Right hindlimb (tissue), 1 donor: ENCODE measurements at regions not wholly inside any gene's neighbourhood (a gene's known extent, or its start where the extent isn't known, plus 50 kb on each side); places are given as distances from the start of the nearest gene placed in this dataset.
"Not testable (repeated sequence)": the region's sequence is repeated elsewhere in the genome, so short reads cannot be mapped to it uniquely, and the experiment has no call there.

Experiments used
- DNase-seq: peaks from one replicate; pipeline ENCODE4 v3.0.0-alpha.2; 2018

DNA sequence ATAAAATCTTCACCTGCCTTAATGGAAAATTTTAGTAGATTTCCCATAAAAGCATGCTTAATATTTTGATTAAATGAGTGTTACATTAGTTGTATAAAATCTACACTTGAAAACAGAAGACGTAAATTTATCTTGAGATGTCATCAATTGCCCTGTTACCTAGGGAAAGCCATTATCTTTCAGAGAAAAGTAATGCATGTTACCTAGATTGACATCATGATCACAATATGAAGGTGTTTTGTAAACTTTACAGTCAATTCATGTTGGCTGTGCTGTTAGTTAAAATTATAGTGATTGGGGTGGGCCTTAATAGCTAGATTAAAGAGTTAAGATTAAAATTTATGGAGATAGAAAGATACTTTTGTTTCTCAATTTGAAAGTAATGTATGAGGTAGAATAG, 293.2 kb upstream of the PCDH18 start:
- DNase-seq = no peak

DNA sequence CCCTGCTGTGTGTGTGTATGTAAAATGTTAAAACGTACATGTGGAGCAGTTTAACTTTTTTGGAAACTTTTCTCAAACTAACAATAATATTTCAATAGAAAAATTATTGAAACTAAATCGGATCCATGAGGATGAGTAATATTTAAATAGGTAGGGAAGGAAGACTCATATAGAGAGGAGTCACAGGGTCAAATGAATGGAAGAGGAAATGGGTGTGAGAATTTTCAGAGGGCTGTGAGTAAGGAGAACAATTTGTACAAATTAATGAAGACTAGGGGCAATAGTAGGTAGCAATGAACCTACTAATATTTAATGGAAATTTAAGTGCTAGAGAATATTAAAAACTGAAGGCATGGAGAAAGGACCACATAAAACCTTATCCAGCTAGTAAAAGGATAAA, 290.7 kb upstream of the PCDH18 start:
- DNase-seq = no peak

DNA sequence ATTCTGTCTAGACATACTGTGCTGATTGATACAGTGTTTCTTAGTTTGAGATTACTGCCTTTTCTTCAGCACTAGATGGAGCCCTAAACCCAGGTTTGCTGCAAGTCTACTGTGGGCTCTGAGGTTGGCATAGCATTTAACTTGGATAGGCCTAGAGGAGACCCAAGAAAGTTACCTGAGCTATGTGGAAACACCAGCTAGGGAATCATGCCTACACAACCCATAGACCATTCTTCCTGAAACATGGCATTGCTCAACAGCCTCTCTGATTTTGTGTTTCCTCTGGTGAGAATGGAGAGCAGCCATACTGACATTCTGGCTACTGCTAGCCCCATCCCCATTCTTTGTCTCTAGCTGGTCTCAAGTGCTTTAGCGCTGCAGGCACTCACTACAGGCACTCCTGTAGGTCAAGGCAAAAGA, 287.7 kb upstream of the PCDH18 start:
- no peak for DNase-seq

- no peak for DNase-seq
Measured at GRCh38 chr4:137812258-137812657, 280.0 kb upstream of the PCDH18 start.

DNA sequence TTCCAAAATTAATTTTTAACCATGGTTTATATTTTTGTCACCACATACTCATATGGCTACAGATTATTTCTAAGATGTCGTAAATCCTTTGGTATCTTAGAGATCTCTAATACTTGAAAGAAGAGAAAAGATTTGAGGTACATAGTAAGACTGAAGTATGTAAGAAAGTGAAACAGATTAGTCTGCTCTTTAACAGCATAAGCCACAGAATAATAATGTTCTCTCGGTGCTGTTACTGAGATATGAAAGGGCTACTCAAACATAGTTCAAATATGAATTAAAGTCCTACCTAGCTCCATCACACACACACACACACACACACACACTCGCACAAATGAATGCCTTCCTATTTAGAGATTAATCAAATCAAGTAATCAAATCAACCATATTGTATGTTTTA, 274.1 kb upstream of the PCDH18 start:
- no peak for DNase-seq

DNA sequence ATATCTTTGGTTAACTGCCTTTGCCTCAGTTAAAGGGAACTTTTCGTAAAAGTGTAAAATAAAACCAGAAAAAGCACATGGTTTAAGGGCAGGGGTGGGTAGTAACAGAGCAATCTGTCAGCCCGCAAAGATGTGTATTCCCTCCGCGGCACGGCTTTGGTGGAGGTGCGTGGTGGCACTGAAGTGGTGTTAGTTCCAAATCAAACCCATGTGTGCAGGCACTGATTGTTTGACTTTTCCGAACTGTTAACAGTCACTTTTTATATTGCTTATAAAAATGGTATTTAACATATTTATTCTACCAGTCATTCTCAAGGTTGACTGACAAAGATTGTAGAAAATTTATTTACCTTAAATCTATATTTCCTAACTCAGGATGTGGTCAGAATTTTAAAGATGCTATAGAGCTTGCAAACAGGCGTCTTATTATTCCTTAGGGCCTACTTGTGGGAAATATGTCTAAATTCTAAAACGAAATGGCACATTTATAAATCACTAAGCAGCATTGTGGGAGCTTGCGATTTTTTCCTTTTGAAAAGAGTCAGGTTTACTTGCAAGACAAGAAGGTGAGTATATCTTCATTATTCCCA, 272.7 kb upstream of the PCDH18 start:
- DNase-seq = no peak

- DNase-seq = no peak
Measured at GRCh38 chr4:137800861-137801260, 268.6 kb upstream of the PCDH18 start.

GRCh38 chr4:137794764-137795254, 262.5 kb upstream of the PCDH18 start:
- peak; percentile 76 for DNase-seq

DNA sequence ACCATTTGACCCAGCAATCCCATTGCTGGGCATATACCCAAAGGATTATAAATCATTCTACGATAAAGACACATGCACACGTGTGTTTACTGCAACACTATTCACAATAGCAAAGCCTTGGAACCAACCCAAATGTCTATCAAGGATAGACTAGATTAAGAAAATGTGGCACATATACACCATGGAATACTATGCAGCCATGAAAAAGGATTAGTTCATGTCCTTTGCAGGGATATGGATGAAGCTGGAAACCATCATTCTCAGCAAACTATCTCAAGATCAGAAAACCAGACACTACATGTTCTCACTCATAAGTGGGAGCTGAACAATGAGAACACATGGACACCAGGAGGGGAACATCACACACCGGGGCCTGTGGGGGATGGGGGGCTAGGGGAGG, 257.0 kb upstream of the PCDH18 start:
- DNase-seq = not testable (repeated sequence)

DNA sequence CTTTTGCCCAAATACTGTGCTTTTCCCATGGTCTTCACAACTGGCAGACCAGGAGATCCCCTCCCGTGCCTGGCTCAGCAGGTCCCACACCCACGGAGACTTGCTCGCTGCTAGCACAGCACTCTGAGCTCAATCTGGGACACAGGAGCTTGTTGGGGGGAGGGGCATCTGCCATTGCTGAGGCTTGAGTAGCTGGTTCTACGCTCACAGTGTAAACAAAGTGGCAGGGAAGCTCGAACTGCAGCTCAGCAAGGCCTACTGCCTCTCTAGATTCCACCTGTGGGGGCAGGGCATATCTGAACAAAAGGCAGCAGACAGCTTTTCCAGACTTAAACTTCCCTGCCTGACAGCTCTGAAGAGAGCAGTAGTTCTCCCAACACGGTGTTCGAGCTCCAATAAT, 251.6 kb upstream of the PCDH18 start:
- DNase-seq = not testable (repeated sequence)

- DNase-seq = no peak
Measured at GRCh38 chr4:137775701-137776100, 243.4 kb upstream of the PCDH18 start.

- DNase-seq = no peak
Measured at GRCh38 chr4:137774501-137774900, 242.2 kb upstream of the PCDH18 start.

- no peak for DNase-seq
Measured at GRCh38 chr4:137768881-137769280, 236.6 kb upstream of the PCDH18 start.

GRCh38 chr4:137768196-137768595, 235.9 kb upstream of the PCDH18 start:
- no peak for DNase-seq

DNA sequence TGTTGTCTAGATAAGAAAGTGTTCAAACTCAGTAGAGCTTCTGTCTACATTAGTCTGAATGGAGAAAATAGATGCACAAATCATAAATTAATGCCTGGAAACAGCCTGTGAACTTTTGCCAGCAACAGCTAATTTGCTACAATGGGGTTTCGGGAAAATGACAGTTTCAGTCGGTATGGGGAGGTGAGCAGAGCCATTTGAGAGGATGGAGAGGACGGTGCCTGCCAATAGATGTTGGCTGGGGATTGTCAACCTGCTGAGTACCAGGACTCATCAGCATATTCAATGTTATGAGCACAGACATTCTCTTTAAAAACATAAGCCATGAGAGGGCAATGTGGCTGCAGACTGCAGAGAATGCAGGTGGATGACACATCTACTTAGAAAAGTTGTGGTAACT, 230.3 kb upstream of the PCDH18 start:
- DNase-seq = no peak

GRCh38 chr4:137754652-137755471, 222.6 kb upstream of the PCDH18 start:
- no peak for DNase-seq

DNA sequence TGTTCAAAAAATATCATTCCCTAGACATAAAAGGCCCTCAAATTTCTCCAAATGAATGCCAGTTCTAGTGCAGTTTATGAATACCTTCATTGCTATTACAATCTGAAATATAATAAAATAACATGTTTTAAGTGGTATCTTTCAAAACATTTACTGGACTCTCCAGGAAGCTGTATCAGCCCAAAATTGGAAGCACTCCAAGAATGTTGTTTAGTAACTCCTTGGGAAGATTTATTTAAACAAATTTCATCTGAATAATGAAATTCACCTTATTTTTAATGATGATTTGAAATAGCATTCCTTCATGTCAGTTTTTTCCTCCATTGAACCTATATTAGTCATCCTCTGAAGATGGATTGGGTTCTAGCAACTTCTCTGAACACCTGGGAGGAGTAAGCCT, 217.2 kb upstream of the PCDH18 start:
- no peak for DNase-seq

DNA sequence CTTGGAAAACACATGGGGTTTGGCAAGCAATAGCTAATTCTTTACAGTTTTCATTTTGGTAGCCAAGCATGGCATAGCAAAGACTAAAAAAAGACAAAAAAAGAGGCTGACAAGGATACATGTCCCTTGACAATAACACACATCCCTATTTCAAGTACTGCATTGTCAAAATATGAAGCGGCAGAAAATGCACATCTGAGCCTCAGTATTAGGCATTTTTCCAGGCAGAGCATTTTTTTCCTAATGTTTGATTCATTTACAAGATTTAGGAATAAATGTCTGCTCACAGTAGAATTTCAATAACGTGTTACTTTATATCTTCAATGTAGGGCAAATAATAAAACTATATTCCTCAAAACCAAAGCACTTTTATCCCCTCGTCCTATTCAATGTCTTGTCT, 216.3 kb upstream of the PCDH18 start:
- no peak for DNase-seq

GRCh38 chr4:137740141-137740540, 207.8 kb upstream of the PCDH18 start:
- no peak for DNase-seq

DNA sequence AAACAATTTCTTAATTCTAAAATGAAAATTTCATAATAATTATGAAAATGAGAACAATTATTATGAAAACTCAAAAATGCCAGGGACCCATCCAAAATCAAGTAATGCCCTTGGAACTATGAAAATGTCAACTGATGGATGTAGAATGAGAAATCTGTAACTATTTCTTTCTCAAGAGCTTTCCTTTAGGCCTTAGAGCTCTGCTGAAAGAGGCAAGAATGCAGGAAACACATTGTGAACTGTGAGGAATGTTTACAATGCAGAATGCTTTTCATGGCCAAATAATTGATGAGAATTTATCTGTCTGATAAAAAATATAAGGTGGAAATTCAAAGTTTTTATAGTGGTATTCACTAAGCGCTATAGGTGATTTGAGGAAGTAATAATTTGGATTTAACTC, 207.1 kb upstream of the PCDH18 start:
- no peak for DNase-seq

GRCh38 chr4:137738375-137738990, 206.2 kb upstream of the PCDH18 start:
- no peak for DNase-seq

DNA sequence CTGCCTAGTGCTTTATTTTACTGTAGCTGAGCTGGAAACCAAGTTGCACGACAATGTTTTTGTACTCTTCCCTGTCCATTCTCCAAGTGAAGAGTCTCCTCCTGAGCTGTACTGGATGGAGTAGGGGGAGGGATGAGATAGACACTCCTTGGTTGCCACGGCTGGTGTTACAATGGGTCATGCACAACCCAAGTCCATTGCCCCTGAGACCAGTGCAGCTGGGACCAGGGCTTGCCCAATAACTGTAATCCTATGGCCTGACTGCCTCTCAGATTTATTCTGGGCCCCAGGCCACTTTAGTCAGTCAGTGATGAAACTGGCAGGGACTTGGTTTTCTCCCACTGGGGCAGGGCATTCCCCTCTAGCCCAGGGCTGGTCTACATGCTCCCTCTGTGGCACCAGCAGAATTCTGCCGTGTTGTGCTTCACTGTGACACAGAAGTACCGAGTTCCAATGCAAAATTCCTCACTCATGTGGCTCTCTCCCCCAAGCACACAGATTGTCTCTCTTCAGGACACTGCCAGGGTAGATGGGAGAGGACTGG, 203.3 kb upstream of the PCDH18 start:
- no peak for DNase-seq
